Stimulated activated CD8-positive, alpha-beta memory T cell treated with anti-CD3 and anti-CD28 coated beads, Interleukin-15, amount 100 ng/mL, for 24 hours (primary cell): ENCODE measurements at regions not wholly inside any gene's neighbourhood (a gene's known extent, or its start where the extent isn't known, plus 50 kb on each side); places are given as distances from the start of the nearest gene placed in this dataset.

ENCODE experiments used
- DNase-seq: peaks from one replicate; pipeline ENCODE4 v3.0.0-alpha.2; 2020; ENCODE audit warnings: low read depth

DNA sequence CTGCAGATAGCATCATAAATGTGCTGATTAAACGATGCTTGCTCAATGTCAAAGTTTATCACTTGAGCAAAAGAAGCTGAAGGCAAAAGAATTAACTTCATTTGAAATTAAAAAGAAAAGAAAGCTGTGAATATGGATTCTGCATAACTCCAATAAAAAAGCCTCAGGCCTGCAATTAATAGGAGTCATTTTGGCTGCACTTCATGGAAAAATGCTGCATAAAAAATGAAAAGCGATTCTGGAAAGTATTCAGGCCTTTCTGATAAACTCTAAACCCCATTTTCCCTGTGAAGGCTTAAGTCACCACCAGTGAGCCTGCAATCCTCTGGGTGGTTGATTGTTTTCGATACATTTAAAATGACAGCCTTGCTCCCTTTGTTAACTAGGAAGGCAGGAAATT is 1793.4 kb downstream of the SUCLG1 start:
- no peak for DNase-seq

DNA sequence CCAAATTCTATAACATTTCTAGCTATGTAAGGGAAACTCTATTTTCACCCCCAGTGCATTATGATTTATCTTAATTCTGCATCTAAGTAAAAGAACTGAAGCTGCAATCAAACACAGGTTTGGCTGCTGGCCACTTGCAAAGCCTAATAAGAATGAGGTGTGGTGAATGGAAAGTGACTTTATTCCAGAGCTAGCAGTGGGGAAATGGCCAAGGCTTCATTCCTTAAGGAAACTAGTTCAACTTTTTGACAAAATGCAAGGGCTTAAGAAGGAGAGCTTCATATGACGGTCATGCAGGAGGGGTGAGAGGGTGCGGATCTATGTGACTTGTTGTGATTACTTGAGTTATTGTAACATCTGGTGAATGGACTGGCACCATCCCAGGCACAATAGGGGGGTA is 1802.0 kb downstream of the SUCLG1 start:
- DNase-seq = no peak

GRCh38 chr2:82656420-82656819 is 1802.7 kb downstream of the SUCLG1 start:
- DNase-seq = no peak

GRCh38 chr2:82652117-82652516 is 1807.0 kb downstream of the SUCLG1 start:
- no peak for DNase-seq

DNA sequence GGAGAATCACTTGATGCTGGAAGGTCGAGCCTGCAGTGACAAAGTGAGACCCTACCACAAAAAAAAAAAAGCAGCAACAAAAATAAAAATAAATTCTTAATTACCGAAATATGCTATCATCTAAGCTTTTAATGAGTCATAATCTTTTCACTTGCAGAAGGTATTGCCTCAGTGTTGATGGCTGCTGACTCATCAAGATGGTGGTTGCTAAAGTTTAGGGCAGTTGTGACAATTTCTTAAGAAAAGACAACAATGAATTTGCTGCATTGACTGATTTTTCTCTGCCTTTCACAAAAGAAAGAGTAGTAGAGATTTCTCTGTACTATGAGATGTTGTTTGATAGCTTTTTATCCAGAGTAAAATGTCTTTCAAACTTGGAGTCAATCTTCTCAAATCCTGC is 1809.0 kb downstream of the SUCLG1 start:
- DNase-seq = no peak

DNA sequence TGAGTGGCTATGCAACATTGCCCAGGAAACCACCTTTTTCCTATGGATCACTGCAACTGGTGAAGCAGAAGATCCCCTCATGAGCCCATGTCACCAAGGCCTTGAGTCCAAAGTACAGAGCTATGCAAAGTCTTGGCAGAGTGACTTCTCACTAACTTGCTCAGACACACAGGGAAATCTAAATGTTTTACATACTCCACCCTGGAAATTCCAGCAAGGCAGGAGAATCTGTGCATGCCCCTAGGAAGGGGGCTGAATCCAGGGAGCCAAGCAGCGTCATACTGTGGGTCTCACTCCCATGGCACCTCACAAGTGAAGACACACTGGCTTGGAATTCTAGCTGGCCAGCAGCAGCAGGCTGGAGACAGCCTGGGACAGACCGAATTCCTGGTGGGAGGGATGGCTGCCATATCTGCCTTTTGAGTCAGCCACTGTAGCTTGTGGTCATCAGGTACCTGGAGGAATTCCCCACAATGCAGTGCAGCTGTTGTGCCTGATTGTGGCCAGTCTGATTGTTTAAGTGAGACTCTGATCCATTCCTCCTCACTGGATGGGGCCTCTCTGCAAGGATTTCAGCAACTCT is 1817.4 kb downstream of the SUCLG1 start:
- DNase-seq = no peak

GRCh38 chr2:82636402-82637020 is 1822.6 kb downstream of the SUCLG1 start:
- no peak for DNase-seq

- no peak for DNase-seq
Measured at GRCh38 chr2:82599021-82599420, 1860.1 kb downstream of the SUCLG1 start.

- no peak for DNase-seq
Measured at GRCh38 chr2:82596581-82596980, 1862.5 kb downstream of the SUCLG1 start.

- DNase-seq = no peak
Measured at GRCh38 chr2:82591718-82592117, 1867.4 kb downstream of the SUCLG1 start.

DNA sequence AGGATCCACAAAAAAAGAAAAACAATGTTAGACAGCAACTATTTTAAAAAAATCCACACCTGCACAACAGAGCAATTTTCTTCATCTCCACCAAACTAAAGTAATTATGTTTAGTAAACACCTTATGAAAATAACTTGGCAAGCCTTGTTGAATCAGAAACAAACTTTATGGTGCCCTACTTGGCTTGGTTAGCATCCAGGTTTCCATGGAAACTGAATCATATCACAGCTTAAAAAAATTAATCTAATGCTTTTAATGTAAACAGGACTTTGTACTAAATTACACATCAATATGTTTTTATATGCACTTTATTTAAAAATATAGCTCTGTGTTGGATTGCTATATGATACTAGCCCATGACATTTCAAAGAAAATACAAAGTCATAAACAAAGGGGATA is 1882.4 kb downstream of the SUCLG1 start:
- DNase-seq = no peak

GRCh38 chr2:82539280-82539621 is 1919.8 kb downstream of the SUCLG1 start:
- DNase-seq = no peak

- no peak for DNase-seq
Measured at GRCh38 chr2:82538590-82539279, 1920.3 kb downstream of the SUCLG1 start.

GRCh38 chr2:82528288-82528687 is 1930.8 kb downstream of the SUCLG1 start:
- no peak for DNase-seq

- no peak for DNase-seq
Measured at GRCh38 chr2:82527124-82527523, 1932.0 kb downstream of the SUCLG1 start.

GRCh38 chr2:82526277-82526676 is 1932.8 kb downstream of the SUCLG1 start:
- DNase-seq = no peak

GRCh38 chr2:82525744-82526143 is 1933.3 kb downstream of the SUCLG1 start:
- no peak for DNase-seq

GRCh38 chr2:82524826-82525225 is 1934.3 kb downstream of the SUCLG1 start:
- no peak for DNase-seq

- no peak for DNase-seq
Measured at GRCh38 chr2:82511894-82512293, 1947.2 kb downstream of the SUCLG1 start.

- DNase-seq = no peak
Measured at GRCh38 chr2:82508702-82509101, 1950.4 kb downstream of the SUCLG1 start.

DNA sequence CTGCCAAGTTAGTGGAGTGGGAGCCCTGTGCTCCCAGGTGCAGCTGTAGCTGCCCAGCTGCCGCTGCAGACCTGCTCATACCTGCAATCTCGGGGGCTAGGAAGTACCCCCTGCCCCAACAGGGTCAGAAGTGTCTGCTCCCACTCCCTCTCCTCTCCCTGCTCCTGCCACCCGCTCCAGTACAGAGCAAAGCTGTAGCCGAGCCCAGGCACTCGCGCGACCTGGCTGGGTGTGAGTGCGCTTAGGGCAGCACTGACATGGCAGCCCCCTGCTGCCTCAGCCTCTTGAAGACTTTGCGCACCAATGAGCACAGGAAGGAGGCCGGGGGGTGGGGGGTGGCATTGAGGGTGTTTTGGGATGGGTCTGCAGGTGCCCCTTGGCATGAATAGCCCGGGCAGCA is 1951.4 kb downstream of the SUCLG1 start:
- no peak for DNase-seq

- DNase-seq = no peak
Measured at GRCh38 chr2:82501217-82501616, 1957.9 kb downstream of the SUCLG1 start.

DNA sequence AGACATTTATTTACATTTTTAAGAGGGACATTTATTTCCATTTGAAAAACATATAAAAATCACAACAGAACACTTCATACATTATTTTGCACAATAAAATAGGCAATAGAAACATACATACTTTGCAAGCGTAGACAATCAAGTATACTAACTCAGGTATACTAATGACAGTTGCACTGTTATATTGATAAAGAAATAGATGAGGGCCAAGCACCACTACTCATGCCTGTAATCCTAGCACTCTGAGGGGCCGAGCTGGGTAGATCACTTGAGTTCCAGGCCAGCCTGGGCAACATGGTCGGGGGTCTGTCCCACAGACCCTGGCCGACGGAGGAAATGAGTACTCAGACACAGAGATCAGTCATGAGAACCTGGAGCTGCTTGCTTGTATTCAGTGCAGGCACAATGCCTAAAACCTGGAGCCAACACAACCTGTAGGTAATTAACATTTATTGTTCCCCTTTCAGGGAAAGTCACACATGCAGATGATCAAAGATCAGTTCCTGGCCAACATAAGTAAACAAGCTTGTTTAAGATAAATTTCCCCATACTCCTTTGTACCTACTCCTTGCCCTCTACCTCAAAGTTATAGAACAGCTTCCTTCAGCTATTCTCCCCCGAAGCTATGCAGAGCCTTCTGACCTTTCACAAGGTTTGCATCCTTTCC is 1960.2 kb downstream of the SUCLG1 start:
- DNase-seq = no peak
